Right lobe of liver (tissue), 6 donors: ENCODE measurements at regions not wholly inside any gene's neighbourhood (a gene's known extent, or its start where the extent isn't known, plus 50 kb on each side); places are given as distances from the start of the nearest gene placed in this dataset.

Experiments
- ATAC-seq, 4 donors: fragments of 200-7000 bp; cut with Tn5 transposase; one replicate each; pipeline ENCODE4 v1.9.1; 2020; ENCODE audit warnings: mild to moderate bottlenecking in 4 of 4, moderate library complexity in 4 of 4
- DNase-seq, 3 donors: peaks; one replicate each; pipeline ENCODE4 v3.0.0-alpha.2; 2020
- H3K27ac ChIP-seq, 3 donors: fragments of 200-600 bp; one replicate each; pipeline ENCODE4 v1.8.0; 2022
- H3K27me3 ChIP-seq, 2 donors: fragments of 200-600 bp; one replicate each; pipeline ENCODE4 v1.8.0; 2022
- H3K36me3 ChIP-seq, 4 donors: fragments of 200-600 bp; sonication (generic) in 1 of 4; one replicate each; pipeline versions ENCODE4 v1.5.1 to v1.8.0; 2017 to 2022; ENCODE audit warnings: control low read depth in 1 of 4
- H3K4me1 ChIP-seq, 4 donors: fragments of 200-600 bp; sonication (generic) in 1 of 4; one replicate each; pipeline versions ENCODE4 v1.5.1 to v1.8.0; 2017 to 2022; ENCODE audit warnings: control low read depth in 1 of 4
- H3K4me3 ChIP-seq, 3 donors: fragments of 200-600 bp; one replicate each; pipeline ENCODE4 v1.8.0; 2022
- H3K9me3 ChIP-seq, 4 donors: fragments of 200-600 bp; sonication (generic) in 1 of 4; one replicate each; pipeline versions ENCODE4 v1.5.1 to v1.8.0; 2017 to 2022; ENCODE audit warnings: control low read depth in 1 of 4
- CTCF ChIP-seq, 4 donors: fragments of 200-600 bp in 3 of 4; fragments of 450-650 bp in 1 of 4; IDR thresholded peaks; one replicate each; pipeline versions ENCODE4 v1.5.1 to v1.8.0; 2016 to 2022; ENCODE audit warnings: antibody characterized with exemption in 4 of 4, mild to moderate bottlenecking in 2 of 4
- POLR2A ChIP-seq: fragments of 450-650 bp; IDR thresholded peaks from one replicate; pipeline ENCODE4 v1.6.1; 2017; ENCODE audit warnings: antibody characterized with exemption, mild to moderate bottlenecking
- WGBS: methylation state at CpG from one replicate; pipeline ENCODE4 v1.1.6; 2018; ENCODE audit warnings: low coverage, low lambda C conversion rate; ENCODE audit not compliant: insufficient coverage; ENCODE audit errors: missing lambda C conversion rate; 5-methylcytosine and 5-hydroxymethylcytosine counted together
- intact Hi-C, 2 donors: fragments of 100-400 bp; cut with DNase I; formaldehyde crosslinking; loops; one replicate each; pipeline versions ENCODE4 v1.11.2 to v1.14.1; 2022
- donor health status: DM: no; HTN: yes; CAD: no.
- donor health status: DM: no; HTN: no; CAD: no.
- donor health status: DM: no; HTN: no; CAD: no.
- donor health status: DM: no; HTN: yes; CAD: no.
- donor health status: DM: no; HTN: yes; CAD: no.

- no peak for TF ChIP-seq CTCF (IDR thresholded peaks at IDR 0.05)
- no peak for TF ChIP-seq POLR2A
- Histone ChIP-seq H3K9me3 (no peaks in the 10 kb centered on the region), H3K27me3 (no peaks in the 10 kb centered on the region), H3K4me3 (no peak overlapping the region), H3K4me1 (peaks cover 0 to 8% (median 4%) of the 10 kb centered on the region in 4 donors), H3K36me3 (no peaks in the 10 kb centered on the region), H3K27ac (no peak overlapping the region)
- no peak for ATAC-seq
- no peak for DNase-seq
- intact Hi-C loops, result no loop called here
Measured at GRCh38 chr5:39661026-39661779, 236.4 kb upstream of the DAB2 start.

GRCh38 chr5:39660020-39660419 is 235.2 kb upstream of the DAB2 start:
- WGBS, result 90% methylated on average over 1 of the region's 1 CpG
- DNase-seq (no peak), ATAC-seq (no peak)
- Histone ChIP-seq H3K4me1 (peaks cover 0 to 8% (median 4%) of the 10 kb centered on the region in 4 donors), H3K9me3 (no peaks in the 10 kb centered on the region), H3K4me3 (no peak overlapping the region), H3K27ac (no peak overlapping the region), H3K36me3 (no peaks in the 10 kb centered on the region), H3K27me3 (no peaks in the 10 kb centered on the region)
- intact Hi-C loops, result no loop called here
- TF ChIP-seq CTCF (IDR thresholded peaks at IDR 0.05), result no peak
- TF ChIP-seq POLR2A, result no peak

- no peak for TF ChIP-seq POLR2A
- 86% methylated on average over 3 of the region's 4 CpGs for WGBS
Measured at GRCh38 chr5:39658866-39659265, 234.1 kb upstream of the DAB2 start.

GRCh38 chr5:39657943-39658342 is 233.2 kb upstream of the DAB2 start:
- TF ChIP-seq POLR2A (no peak), CTCF (IDR thresholded peaks at IDR 0.05) (no peak)
- ATAC-seq (no peak), DNase-seq (no peak)
- WGBS, result 67% methylated on average over 1 of the region's 1 CpG
- Histone ChIP-seq H3K36me3 (no peaks in the 10 kb centered on the region), H3K27me3 (no peaks in the 10 kb centered on the region), H3K4me3 (no peak overlapping the region), H3K4me1 (peaks cover 0 to 8% (median 4%) of the 10 kb centered on the region in 4 donors), H3K9me3 (no peaks in the 10 kb centered on the region), H3K27ac (no peak overlapping the region)
- intact Hi-C loops, result no loop called here

More at GRCh38 chr5:39658866-39659265, 234.1 kb upstream of the DAB2 start:
- H3K4me1 ChIP-seq, result peaks cover 0 to 8% (median 4%) of the 10 kb centered on the region in 4 donors
- no peaks in the 10 kb centered on the region for H3K9me3 ChIP-seq
- no peaks in the 10 kb centered on the region for H3K36me3 ChIP-seq
- H3K27me3 ChIP-seq, result no peaks in the 10 kb centered on the region
- ATAC-seq (no peak), DNase-seq (no peak)
- H3K4me3 ChIP-seq, result no peak overlapping the region
- intact Hi-C loops, result no loop called here
- H3K27ac ChIP-seq, result no peak overlapping the region

GRCh38 chr5:39656600-39656999 is 231.8 kb upstream of the DAB2 start:
- Histone ChIP-seq H3K27me3 (no peaks in the 10 kb centered on the region), H3K4me1 (no peaks in the 10 kb centered on the region), H3K27ac (no peak overlapping the region), H3K36me3 (no peaks in the 10 kb centered on the region), H3K9me3 (no peaks in the 10 kb centered on the region), H3K4me3 (no peak overlapping the region)
- intact Hi-C loops, result no loop called here
- TF ChIP-seq POLR2A (no peak), CTCF (IDR thresholded peaks at IDR 0.05) (no peak)
- DNase-seq (no peak), ATAC-seq (no peak)
